NCI-H1436 treated with DMSO at 0.1 percent for 48 hours (cell line): ENCODE measurements at regions not wholly inside any gene's neighbourhood (a gene's known extent, or its start where the extent isn't known, plus 50 kb on each side); places are given as distances from the start of the nearest gene placed in this dataset.
"Not testable (repeated sequence)": the region's sequence is repeated elsewhere in the genome, so short reads cannot be mapped to it uniquely, and the experiment has no call there.

ENCODE experiments used
- DNase-seq: peaks from one replicate; lab custom pipeline; 2025; lab: John Stamatoyannopoulos, UW

DNA sequence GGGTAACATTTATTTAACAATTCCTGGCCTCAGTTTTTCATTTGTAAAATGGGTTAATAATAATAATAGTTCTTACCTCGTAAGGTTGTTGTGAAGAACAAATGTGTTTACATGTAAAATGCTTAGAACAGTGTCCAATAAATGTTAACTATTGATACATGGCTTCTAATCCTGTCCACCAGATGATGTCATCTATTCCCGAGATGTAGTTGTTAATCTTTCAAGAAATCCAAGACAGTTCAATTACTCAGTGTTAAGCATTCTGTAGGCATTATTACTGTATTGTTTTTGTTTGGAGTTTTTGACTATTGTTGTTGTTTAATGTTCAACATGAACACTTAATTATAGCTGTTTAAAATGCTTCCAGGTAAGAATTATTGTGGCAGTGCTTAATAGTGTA, 131.0 kb upstream of the FNDC3A start:
- DNase-seq: no peak

DNA sequence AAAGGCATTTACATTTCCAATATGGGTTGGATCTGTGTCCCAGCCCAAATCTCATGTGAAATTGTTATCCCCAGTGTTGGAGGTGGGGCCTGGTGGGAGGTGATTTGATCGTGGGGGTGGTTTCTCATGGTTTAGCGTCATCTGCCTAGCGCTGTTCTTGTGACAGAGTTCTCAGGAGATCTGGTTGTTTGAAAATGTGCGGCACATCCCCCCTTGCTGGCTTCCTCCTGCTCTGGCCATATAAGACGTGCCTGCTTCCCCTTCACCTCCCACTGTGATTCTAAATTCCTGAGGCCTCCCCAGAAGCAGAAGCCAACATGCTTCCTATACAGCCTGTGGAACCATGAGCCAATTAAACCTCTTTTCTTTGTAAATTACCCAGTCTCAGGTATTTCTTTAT, 126.2 kb upstream of the FNDC3A start:
- DNase-seq: no peak

DNA sequence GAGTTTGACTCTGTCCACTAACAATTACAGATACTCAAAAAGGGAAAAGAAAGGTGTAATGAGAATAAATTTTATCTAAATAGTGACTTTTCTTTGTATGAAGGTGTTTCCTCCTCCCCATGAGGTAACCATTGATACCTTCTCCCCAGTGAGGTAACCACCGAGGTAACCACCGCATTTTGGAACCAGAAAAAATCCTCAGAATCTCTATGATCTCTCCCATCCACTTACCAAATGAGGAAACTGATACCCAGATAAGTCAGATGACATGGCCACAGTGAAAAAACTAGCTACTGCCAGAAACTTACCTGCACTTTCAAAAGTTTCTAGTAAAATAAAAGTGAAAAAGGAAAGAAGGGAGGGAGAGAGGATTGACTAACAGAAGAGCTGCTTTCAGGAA, 124.0 kb upstream of the FNDC3A start:
- no peak for DNase-seq

DNA sequence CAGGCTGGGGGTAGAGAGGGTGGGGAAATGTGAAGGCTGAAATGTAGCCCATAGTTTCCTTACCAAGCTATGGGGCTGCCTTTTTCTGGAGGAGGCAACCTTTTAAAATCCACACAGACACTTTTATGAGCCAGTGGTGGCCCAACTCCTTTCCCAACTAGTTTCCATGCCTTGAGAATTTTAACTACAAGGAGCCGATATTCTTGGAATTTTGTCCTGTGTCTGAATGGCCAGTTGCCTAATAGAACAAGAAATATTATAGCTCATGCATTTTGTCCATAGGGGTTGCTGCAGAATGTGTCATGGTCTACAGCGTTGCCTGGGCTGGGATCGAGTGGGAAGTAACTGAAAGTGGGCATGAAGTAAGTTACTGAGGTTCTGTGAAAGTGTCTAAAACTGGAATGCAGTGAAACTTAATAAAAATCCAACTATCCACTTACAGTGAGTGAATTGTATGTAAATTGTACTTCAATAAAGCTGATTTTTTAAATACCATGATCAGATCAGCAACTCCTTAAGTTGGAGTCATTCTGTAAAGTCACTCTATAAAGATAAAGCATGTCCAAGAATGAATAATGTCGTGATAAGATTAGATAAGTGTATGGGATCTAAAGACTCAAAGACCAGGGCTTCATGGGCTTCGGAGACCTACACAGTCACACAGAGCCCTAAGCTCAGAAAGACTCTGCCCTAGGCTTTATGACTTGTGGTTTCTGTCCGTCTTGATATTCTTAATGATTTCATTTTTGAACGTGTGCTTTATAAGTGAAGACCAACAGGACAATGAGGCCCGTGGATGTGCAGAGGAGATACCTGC, 122.6 kb upstream of the FNDC3A start:
- no peak for DNase-seq

DNA sequence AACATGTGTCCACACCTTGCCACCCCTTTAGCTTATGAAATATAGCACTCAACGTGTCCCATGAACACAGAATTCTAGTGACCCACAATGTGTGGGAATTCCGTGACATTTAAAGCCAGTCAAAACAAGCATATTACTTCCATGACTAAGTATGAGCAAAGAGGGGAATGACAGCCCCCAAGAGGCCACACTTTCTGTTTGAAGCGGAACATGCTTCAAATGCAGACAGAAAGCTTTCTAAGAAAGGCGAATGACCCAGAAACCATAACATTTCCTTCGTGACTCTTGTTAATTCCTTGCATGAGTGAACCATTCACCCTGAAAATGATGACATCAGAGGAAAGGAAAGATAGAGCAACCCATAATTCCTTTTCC, 122.0 kb upstream of the FNDC3A start:
- DNase-seq: no peak

- no peak for DNase-seq
These were observed 118.1 kb upstream of the FNDC3A start for GRCh38 chr13:48857576-48857975.

DNA sequence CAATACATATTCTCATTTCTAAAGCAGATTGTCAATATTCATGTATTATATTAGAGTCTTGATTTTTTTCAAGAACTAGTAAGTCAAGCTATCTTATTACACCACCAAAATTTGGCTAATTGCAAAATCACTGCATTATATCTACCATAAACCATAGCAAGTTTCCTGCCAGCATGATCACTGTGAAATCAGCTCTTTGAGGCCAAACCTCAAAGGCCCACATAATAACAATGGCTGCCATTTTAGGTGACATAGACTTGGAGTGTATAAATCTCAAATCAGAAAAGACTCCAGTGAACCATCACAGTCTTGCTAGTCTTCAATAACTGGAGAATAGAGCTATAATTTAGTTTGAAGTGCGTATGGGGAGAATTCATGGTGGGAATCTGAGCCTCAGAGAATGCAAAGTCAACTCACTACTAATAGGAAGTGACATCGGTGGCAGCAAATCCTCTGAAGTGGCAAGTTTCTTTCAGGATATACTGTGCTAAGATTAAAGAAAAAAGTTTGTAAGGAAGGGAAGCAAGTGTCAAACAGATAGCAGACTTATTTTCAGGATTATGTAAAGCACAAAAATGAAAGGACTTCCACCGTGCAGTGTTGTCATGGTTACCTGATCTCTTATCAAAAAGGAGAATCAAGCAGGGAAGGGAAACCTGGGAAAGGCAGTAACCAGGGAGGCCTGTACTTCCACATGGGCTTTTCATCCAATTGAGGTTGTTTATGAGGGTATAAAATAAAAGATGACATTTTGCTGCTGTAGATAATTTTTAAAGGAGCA, 117.4 kb upstream of the FNDC3A start:
- no peak for DNase-seq

DNA sequence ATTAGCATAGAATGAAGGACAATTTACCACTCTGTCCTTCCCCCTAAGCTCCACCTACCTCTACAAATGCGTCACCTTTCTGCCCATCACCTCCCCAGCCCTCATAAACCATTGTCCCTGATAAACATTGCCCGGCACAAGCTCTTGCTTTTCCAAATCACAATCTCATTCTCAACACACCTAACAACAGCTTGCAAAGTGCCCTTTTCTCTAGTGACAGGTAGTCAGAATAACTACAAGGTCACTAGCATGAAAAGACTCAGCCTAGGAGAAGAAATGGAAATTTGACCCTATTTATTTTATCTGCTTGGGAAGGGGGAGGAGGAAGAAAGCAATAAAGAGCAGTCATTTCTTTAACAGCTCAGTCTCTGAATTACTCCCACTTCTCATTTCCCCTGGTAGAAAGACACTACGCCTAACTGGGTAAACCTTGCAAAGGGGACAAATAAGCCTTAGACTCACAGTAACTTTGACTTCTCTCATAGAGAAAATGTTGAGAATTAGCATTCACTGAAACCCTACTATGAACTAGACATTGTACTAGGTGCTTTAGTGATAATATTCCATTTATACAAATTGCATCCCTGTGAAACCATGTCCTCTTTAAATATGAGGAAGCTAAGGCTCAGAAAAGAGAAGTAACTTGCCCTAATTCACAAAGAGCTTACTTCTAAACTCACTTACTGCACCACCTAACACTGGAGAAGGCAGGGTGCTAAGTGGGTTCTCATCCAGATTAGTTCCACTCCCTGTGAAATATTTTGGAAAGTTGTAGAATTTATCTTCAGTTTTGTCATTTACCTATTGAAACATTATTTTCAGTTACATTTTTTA, 116.2 kb upstream of the FNDC3A start:
- no peak for DNase-seq

GRCh38 chr13:48860364-48860763, 115.3 kb upstream of the FNDC3A start:
- no peak for DNase-seq

DNA sequence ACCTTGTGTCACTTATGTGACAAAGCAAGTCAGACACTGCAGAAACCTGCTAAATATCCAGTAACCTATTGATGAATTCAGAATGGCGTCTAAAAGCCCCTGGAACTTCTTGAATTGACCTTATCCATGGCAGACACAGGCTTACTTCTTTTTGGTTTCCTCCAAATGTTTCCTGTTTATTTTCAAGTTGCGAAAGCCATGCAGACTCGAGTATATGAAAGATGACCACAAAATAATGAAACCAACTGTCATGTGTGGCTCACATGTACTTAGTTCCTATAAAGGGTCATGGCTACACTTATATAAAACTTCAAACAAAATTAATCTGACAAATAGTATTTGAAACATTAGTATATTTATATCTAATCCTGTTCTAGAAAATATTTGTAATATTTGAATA, 113.1 kb upstream of the FNDC3A start:
- no peak for DNase-seq

GRCh38 chr13:48864100-48864499, 111.6 kb upstream of the FNDC3A start:
- DNase-seq: no peak

- DNase-seq: no peak
These were observed 109.5 kb upstream of the FNDC3A start for GRCh38 chr13:48866249-48866648.

- no peak for DNase-seq
These were observed 102.6 kb upstream of the FNDC3A start for GRCh38 chr13:48873081-48873480.

- no peak for DNase-seq
These were observed 102.1 kb upstream of the FNDC3A start for GRCh38 chr13:48873587-48873986.

DNA sequence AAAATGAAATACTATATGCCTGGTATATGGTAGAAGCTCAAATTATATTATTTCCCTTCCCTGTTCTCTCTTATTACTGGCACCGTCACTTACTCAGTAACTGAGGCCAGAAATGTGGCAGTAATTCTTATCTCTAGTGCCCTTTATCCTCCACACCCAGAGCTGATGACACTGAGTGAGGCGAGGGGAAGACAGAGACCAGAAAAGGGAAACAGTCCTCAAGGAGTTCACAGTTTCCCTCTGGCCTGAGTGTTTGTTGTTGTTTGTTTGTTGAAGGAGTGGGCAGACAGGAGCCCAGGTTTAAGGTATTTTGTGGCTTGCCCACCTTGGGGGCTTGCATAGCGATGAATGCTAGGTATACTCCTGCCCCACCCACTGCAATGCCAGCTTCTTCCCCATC, 101.5 kb upstream of the FNDC3A start:
- DNase-seq: no peak

DNA sequence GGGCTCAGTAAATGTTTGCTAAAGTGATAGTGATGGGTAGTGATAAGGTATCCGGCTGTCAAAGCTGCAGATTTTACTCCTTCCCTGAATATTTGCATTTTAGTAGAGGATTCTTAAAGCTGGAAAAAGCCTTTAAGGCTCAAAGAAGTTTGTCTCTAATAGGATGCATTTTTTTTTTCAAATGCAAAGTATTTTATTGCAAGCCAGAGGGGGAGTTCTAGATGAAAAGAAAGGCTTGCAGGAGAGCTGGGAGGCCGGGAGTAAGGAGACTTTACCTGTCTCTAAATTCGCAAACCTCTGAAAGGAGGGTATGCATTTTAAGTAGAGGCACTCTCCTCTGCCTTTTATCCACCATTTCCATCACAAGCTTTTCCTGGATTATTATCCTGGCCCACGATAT, 100.7 kb upstream of the FNDC3A start:
- no peak for DNase-seq

- DNase-seq: no peak
These were observed 99.4 kb upstream of the FNDC3A start for GRCh38 chr13:48876289-48876688.

DNA sequence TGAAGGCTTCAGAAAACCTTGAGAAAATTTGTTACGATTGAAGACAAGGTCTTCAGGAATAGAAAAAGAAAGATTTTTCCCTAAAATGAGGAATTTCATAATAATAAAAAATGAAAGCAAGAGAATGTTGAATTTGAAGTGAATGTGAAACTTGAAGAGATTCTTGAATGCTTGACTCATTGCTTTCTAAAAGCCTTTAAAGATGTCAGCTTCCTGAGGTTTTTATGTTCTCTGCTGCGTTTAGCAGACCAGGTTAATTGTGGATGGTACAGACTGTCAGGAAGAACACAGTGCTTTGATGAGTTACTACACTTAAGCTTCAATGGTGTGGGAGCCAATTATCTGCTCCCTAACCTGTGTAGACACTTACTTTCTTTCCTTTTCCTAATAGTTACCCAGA, 96.3 kb upstream of the FNDC3A start:
- no peak for DNase-seq

DNA sequence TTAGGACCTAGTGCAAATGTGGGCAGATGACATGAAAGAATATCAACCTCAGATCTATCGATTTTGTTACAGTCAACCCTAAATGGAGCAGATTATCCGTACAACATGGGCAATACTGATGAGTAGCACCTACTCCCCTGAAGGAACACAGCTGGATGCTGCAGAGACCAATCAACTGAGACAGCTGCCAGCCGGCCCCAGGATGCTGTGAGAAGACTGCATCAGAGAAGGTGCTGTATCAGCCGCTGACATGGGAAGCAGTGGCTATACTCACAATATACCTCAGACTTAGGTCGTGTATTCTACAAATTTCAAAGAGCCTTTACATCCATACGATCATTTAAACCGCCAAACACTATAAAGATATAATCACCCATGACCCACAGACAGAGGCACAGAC, 95.9 kb upstream of the FNDC3A start:
- no peak for DNase-seq

GRCh38 chr13:48883786-48884185, 91.9 kb upstream of the FNDC3A start:
- not testable (repeated sequence) for DNase-seq

DNA sequence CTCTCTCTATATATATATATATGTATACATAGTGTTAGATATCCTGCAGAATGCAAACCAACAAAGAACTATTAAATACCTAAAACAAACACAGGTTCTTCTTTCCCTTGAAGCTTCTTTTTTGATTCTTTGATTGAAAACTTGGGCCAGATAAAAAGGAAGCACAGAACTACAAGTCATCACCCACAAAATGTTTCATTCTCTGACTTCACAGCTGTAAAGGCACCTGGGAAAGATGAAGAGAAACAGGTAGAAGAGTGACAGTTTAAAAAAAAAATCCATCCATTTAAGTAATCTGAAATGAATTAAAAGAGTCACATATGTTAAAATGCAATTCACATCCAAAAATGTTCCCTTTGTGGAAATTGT, 90.7 kb upstream of the FNDC3A start:
- DNase-seq: no peak

- no peak for DNase-seq
These were observed 87.1 kb upstream of the FNDC3A start for GRCh38 chr13:48888613-48889012.

- no peak for DNase-seq
These were observed 85.3 kb upstream of the FNDC3A start for GRCh38 chr13:48890391-48890790.
